HFFc6 (cell line): ENCODE measurements at regions not wholly inside any gene's neighbourhood (a gene's known extent, or its start where the extent isn't known, plus 50 kb on each side); places are given as distances from the start of the nearest gene placed in this dataset.

ENCODE experiments used
- DNase-seq: peaks from one replicate; pipeline ENCODE4 v3.0.0-alpha.2; 2018
- H3K27ac Mint-ChIP-seq: 2 replicates; pipeline ENCODE4 v1.8.0; 2020; ENCODE audit warnings: mild to moderate bottlenecking, mixed read lengths
- H3K27me3 Mint-ChIP-seq: 2 replicates; pipeline ENCODE4 v1.8.0; 2021; ENCODE audit warnings: mild to moderate bottlenecking, moderate library complexity, mixed read lengths; ENCODE audit not compliant: insufficient read depth
- H3K36me3 Mint-ChIP-seq: 2 replicates; pipeline ENCODE4 v1.8.0; 2021; ENCODE audit warnings: low read depth, mixed read lengths
- H3K4me1 Mint-ChIP-seq: 2 replicates; pipeline ENCODE4 v1.8.0; 2020; ENCODE audit warnings: low read depth, mixed read lengths
- H3K4me3 Mint-ChIP-seq: 2 replicates; pipeline ENCODE4 v1.8.0; 2020; ENCODE audit warnings: mild to moderate bottlenecking, moderate library complexity, mixed read lengths
- H3K9me3 Mint-ChIP-seq: 2 replicates; pipeline ENCODE4 v1.8.0; 2020; ENCODE audit warnings: mild to moderate bottlenecking, mixed read lengths
- TF ChIP-seq, protein P1 (sequence below): fragments of 200-600 bp; sonication (generic); IDR thresholded peaks from 2 replicates; pipeline ENCODE4 v1.5.0; 2021; ENCODE audit warnings: antibody characterized with exemption, mild to moderate bottlenecking

DNA sequence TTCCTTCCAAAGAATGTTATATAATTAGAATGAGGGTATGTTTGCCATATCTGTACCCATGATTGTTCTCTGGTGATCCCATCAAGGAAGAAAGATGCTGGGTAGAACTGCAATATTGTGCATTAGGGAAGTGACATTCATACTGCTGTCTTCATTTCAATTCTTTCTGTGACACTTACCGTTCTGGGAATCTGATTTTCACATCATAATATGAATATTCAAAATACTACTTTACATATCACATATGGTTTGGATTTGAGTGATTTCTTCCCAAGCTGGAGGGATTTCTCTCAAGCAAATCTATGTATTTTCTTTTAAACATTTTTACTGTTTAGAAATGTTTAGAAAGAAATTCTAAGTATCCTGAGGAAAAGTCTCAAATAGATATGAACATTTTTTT, 168.4 kb upstream of the DDX18 start:
- Mint-ChIP-seq H3K4me3 (no peak overlapping the region), H3K27me3 (no peaks in the 10 kb centered on the region), H3K9me3 (peaks cover 8% of the 10 kb centered on the region), H3K36me3 (peaks cover 8% of the 10 kb centered on the region; the same call in 1 of the 2 replicates), H3K4me1 (no peaks in the 10 kb centered on the region), H3K27ac (no peak overlapping the region)
- TF ChIP-seq, protein P1, sequence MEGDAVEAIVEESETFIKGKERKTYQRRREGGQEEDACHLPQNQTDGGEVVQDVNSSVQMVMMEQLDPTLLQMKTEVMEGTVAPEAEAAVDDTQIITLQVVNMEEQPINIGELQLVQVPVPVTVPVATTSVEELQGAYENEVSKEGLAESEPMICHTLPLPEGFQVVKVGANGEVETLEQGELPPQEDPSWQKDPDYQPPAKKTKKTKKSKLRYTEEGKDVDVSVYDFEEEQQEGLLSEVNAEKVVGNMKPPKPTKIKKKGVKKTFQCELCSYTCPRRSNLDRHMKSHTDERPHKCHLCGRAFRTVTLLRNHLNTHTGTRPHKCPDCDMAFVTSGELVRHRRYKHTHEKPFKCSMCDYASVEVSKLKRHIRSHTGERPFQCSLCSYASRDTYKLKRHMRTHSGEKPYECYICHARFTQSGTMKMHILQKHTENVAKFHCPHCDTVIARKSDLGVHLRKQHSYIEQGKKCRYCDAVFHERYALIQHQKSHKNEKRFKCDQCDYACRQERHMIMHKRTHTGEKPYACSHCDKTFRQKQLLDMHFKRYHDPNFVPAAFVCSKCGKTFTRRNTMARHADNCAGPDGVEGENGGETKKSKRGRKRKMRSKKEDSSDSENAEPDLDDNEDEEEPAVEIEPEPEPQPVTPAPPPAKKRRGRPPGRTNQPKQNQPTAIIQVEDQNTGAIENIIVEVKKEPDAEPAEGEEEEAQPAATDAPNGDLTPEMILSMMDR = no peak
- no peak for DNase-seq

GRCh38 chr2:117646872-117647271, 167.6 kb upstream of the DDX18 start:
- TF ChIP-seq, protein P1 = no peak
- peaks cover 8% of the 10 kb centered on the region; the same call in 1 of the 2 replicates for H3K36me3 Mint-ChIP-seq
- H3K27ac Mint-ChIP-seq = no peak overlapping the region
- DNase-seq = no peak
- H3K9me3 Mint-ChIP-seq = peaks cover 8% of the 10 kb centered on the region
- no peak overlapping the region for H3K4me3 Mint-ChIP-seq
- no peaks in the 10 kb centered on the region for H3K4me1 Mint-ChIP-seq
- no peaks in the 10 kb centered on the region for H3K27me3 Mint-ChIP-seq

DNA sequence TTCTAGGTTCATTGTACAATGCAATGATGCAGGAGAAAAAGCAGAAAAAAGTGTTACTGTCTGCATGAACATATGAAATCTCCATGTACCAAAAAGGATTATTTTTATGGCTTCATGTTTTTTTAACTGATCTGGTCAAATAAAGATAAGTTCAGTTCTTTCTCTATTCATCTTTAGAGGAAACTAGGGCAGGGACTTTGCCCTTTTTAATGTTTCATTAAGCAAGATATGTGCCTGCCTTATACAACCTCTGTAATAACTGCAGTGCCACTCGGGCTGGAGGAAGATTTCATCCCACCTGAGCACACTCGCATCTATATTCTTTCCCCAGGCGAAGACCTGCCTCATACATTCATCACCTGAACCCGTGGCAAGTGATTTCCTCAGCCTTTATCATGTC, 157.9 kb upstream of the DDX18 start:
- no peaks in the 10 kb centered on the region for H3K4me1 Mint-ChIP-seq
- TF ChIP-seq, protein P1 = no peak
- DNase-seq = no peak
- no peaks in the 10 kb centered on the region; the same call in 1 of the 2 replicates for H3K27me3 Mint-ChIP-seq
- no peak overlapping the region for H3K27ac Mint-ChIP-seq
- no peaks in the 10 kb centered on the region for H3K36me3 Mint-ChIP-seq
- peaks cover 27% of the 10 kb centered on the region for H3K9me3 Mint-ChIP-seq
- no peak overlapping the region for H3K4me3 Mint-ChIP-seq

DNA sequence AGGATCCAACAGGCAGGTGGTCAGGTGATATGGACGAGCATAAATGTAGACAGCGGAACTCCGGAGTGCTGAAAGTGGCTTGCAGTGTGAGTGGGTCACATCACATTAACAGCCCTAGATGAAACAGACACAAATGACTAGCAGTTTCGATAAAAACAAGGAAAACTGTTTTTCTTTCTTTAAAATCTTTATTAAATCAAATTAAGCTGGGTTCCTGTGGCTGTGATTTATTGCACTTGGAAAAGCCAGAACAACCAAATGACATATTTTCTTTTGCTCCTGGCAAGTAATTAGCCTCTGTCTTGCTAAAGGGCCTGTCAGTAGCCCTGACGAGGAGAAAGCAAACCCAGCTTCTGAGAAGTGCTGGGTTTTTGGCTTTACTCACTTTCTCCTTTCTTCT, 152.9 kb upstream of the DDX18 start:
- no peaks in the 10 kb centered on the region for H3K36me3 Mint-ChIP-seq
- H3K27ac Mint-ChIP-seq = no peak overlapping the region
- peaks cover 50% of the 10 kb centered on the region for H3K9me3 Mint-ChIP-seq
- H3K4me1 Mint-ChIP-seq = no peaks in the 10 kb centered on the region
- H3K4me3 Mint-ChIP-seq = no peak overlapping the region
- no peaks in the 10 kb centered on the region; the same call in 1 of the 2 replicates for H3K27me3 Mint-ChIP-seq
- DNase-seq = no peak
- TF ChIP-seq, protein P1 = no peak

DNA sequence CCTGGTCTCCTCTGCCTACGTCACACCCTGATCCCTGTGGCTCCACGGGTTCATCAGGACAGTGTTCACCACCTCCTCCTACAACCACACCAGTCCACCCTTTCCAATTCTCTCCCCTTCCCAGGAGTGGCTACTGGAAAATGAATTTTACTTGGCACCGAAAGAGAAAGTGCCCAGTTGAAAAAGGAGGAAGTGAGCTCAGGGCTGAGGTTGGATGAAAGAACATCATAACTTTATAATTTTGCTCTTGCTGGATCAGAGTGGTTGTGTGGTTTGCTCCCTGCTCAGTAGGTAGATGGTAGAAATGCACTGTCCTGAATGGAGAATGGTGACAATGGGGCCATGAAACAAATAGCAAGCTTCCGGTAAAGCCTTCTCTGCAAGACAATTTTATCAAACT, 140.3 kb upstream of the DDX18 start:
- no peaks in the 10 kb centered on the region for H3K27me3 Mint-ChIP-seq
- H3K9me3 Mint-ChIP-seq = no peaks in the 10 kb centered on the region; the same call in none of the 2 replicates
- H3K27ac Mint-ChIP-seq = no peak overlapping the region
- no peaks in the 10 kb centered on the region for H3K36me3 Mint-ChIP-seq
- TF ChIP-seq, protein P1 = no peak
- no peaks in the 10 kb centered on the region for H3K4me1 Mint-ChIP-seq
- H3K4me3 Mint-ChIP-seq = no peak overlapping the region
- DNase-seq = no peak

GRCh38 chr2:117679952-117680351, 134.5 kb upstream of the DDX18 start:
- Mint-ChIP-seq H3K9me3 (peaks cover 17% of the 10 kb centered on the region), H3K27me3 (no peaks in the 10 kb centered on the region), H3K4me3 (no peak overlapping the region), H3K4me1 (no peaks in the 10 kb centered on the region), H3K27ac (no peak overlapping the region), H3K36me3 (no peaks in the 10 kb centered on the region)
- no peak for DNase-seq
- TF ChIP-seq, protein P1 = no peak
